ENCODE measurements at regions not wholly inside any gene's neighbourhood (a gene's known extent, or its start where the extent isn't known, plus 50 kb on each side); places are given as distances from the start of the nearest gene placed in this dataset.

- peaks cover 9 to 13% of the 10 kb centered on the region in 2 donors for H3K4me1 ChIP-seq (ENCODE audit: control insufficient read depth in 2 of 2, insufficient read depth in 2 of 2, low read length in 2 of 2)
- no peak for TF ChIP-seq CTCF (IDR thresholded peaks at IDR 0.05)
- TF ChIP-seq EZH2 (IDR thresholded peaks at IDR 0.05; ENCODE audit: borderline replicate concordance, insufficient read depth, low read depth, low read length, poor library complexity, severe bottlenecking), result no peak
Measured at GRCh38 chr18:46222093-46222492, 117.9 kb downstream of the HAUS1 start.

GRCh38 chr18:46222710-46223360, 118.7 kb downstream of the HAUS1 start:
- Histone ChIP-seq H3K4me1 (ENCODE audit: control insufficient read depth in 2 of 2, insufficient read depth in 2 of 2, low read length in 2 of 2) (peaks cover 9 to 16% of the 10 kb centered on the region in 2 donors), H3K4me2 (replicated peaks; ENCODE audit: low read depth, low read length, poor library complexity, severe bottlenecking) (no peak overlapping the region), H3K79me2 (ENCODE audit: control insufficient read depth, insufficient read depth, low read length) (peaks cover 65% of the 10 kb centered on the region), H3K27ac (ENCODE audit: low read length in 2 of 2) (peak overlapping the region in 1 of 2 donors; percentile 28), H3K36me3 (replicated peaks in 1 of 2; ENCODE audit: control extremely low read depth in 1 of 2, control insufficient read depth in 1 of 2, extremely low read depth in 1 of 2, insufficient read depth in 2 of 2, low read length in 1 of 2) (peaks cover 0 to 8% of the 10 kb centered on the region in 2 experiments), H4K20me1 (ENCODE audit: control insufficient read depth, insufficient read depth, low read length, poor library complexity, severe bottlenecking) (no peaks in the 10 kb centered on the region), H2AFZ (ENCODE audit: insufficient read depth, low read depth, low read length, poor library complexity, severe bottlenecking) (no peak overlapping the region), H3K27me3 (replicated peaks in 1 of 4; ENCODE audit: control extremely low read depth in 1 of 4, control insufficient read depth in 3 of 4, insufficient read depth in 4 of 4, low read length in 3 of 4) (no peaks in the 10 kb centered on the region), H3K9ac (ENCODE audit: low read length) (no peak overlapping the region), H3K4me3 (ENCODE audit: control extremely low read depth in 1 of 5, extremely low read depth in 1 of 5, insufficient read depth in 1 of 5, low read depth in 2 of 5, low read length in 4 of 5) (no peak overlapping the region), H3K9me3 (ENCODE audit: control extremely low read depth in 1 of 3, control insufficient read depth in 2 of 3, insufficient read depth in 1 of 3, low read length in 2 of 3) (no peaks in the 10 kb centered on the region)
- H3K4me1 Mint-ChIP-seq, result peaks cover 56% of the 10 kb centered on the region
- no peaks in the 10 kb centered on the region for H3K9me3 Mint-ChIP-seq (ENCODE audit: insufficient read depth)
- DNase-seq (no peak), ATAC-seq (ENCODE audit: low read depth) (no peak)
- intact Hi-C loops (cut with micrococcal nuclease), result no loop called here
- no peak for TF ChIP-seq CTCF (IDR thresholded peaks at IDR 0.05)
- TF ChIP-seq EZH2 (IDR thresholded peaks at IDR 0.05; ENCODE audit: borderline replicate concordance, insufficient read depth, low read depth, low read length, poor library complexity, severe bottlenecking), result no peak
- CTCF ChIA-PET, result interaction anchor here (1.0 kb wide), 1 partner anchor 50 kb away, joined by 4 read pairs; a partner anchor contains a TSS
- no peak overlapping the region for H3K4me3 Mint-ChIP-seq
- no peaks in the 10 kb centered on the region for H3K27me3 Mint-ChIP-seq
- POLR2A ChIA-PET, result interaction anchor here (1.0 kb wide), 1 partner anchor 27 kb away, joined by 6 read pairs; no protein-coding TSS in a partner anchor
- WGBS (ENCODE audit: insufficient coverage), result no CpG with 5 or more reads among the region's 8 CpGs
- H3K27ac Mint-ChIP-seq, result peak overlapping the region; percentile 65

More at GRCh38 chr18:46222093-46222492, 117.9 kb downstream of the HAUS1 start:
- Histone ChIP-seq H3K9ac (ENCODE audit: low read length) (no peak overlapping the region), H3K36me3 (replicated peaks in 1 of 2; ENCODE audit: control extremely low read depth in 1 of 2, control insufficient read depth in 1 of 2, extremely low read depth in 1 of 2, insufficient read depth in 2 of 2, low read length in 1 of 2) (peaks cover 0 to 10% of the 10 kb centered on the region in 2 experiments), H3K79me2 (ENCODE audit: control insufficient read depth, insufficient read depth, low read length) (peaks cover 68% of the 10 kb centered on the region), H2AFZ (ENCODE audit: insufficient read depth, low read depth, low read length, poor library complexity, severe bottlenecking) (no peak overlapping the region), H3K27me3 (replicated peaks in 1 of 4; ENCODE audit: control extremely low read depth in 1 of 4, control insufficient read depth in 3 of 4, insufficient read depth in 4 of 4, low read length in 3 of 4) (no peaks in the 10 kb centered on the region), H3K4me3 (ENCODE audit: control extremely low read depth in 1 of 5, extremely low read depth in 1 of 5, insufficient read depth in 1 of 5, low read depth in 2 of 5, low read length in 4 of 5) (no peak overlapping the region), H3K4me2 (replicated peaks; ENCODE audit: low read depth, low read length, poor library complexity, severe bottlenecking) (no peak overlapping the region), H3K27ac (ENCODE audit: low read length in 2 of 2) (no peak overlapping the region), H3K9me3 (ENCODE audit: control extremely low read depth in 1 of 3, control insufficient read depth in 2 of 3, insufficient read depth in 1 of 3, low read length in 2 of 3) (no peaks in the 10 kb centered on the region), H4K20me1 (ENCODE audit: control insufficient read depth, insufficient read depth, low read length, poor library complexity, severe bottlenecking) (no peaks in the 10 kb centered on the region)
- intact Hi-C loops (cut with micrococcal nuclease), result no loop called here
- ChIA-PET POLR2A (interaction anchor here (1.0 kb wide), 1 partner anchor 28 kb away, joined by 6 read pairs; no protein-coding TSS in a partner anchor), CTCF (interaction anchor here (0.6 to 1.1 kb wide), 3 partner anchors 46 to 60 kb away, joined by 3 to 4 read pairs (median 3); a partner anchor contains a TSS)
- DNase-seq (no peak), ATAC-seq (ENCODE audit: low read depth) (no peak)
- Mint-ChIP-seq H3K27ac (no peak overlapping the region), H3K4me3 (no peak overlapping the region), H3K4me1 (peaks cover 54% of the 10 kb centered on the region), H3K9me3 (ENCODE audit: insufficient read depth) (no peaks in the 10 kb centered on the region), H3K27me3 (no peaks in the 10 kb centered on the region)
- WGBS (ENCODE audit: insufficient coverage), result 100% methylated on average over 1 of the region's 3 CpGs

Measured in B cell (primary cell).